NCI-H1048 (cell line): ENCODE measurements at regions not wholly inside any gene's neighbourhood (a gene's known extent, or its start where the extent isn't known, plus 50 kb on each side); places are given as distances from the start of the nearest gene placed in this dataset.
"Not testable (repeated sequence)": the region's sequence is repeated elsewhere in the genome, so short reads cannot be mapped to it uniquely, and the experiment has no call there.

Experiments used
- DNase-seq: peaks from one replicate; lab custom pipeline; 2025; lab: John Stamatoyannopoulos, UW

DNA sequence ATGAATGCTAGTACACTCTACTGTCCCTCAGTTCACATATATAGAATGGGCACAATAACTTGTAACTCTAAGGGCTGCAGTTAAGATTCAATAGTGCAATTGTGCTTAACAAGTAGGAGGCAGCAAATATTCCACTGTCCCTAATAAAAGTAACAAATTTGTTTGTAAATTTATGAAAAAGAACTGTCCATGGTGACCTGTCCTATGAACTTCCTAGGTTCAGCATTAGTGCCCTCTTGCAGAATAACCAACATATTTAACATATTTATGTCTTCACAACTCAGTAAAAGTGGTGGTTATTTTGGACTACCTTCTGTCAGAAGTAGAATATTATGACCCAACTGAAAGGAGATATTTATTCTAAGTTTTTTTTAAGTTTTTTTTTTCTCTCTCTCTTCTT, 327.8 kb downstream of the CENPW start:
- no peak for DNase-seq

GRCh38 chr6:126672649-126673048, 332.7 kb downstream of the CENPW start:
- no peak for DNase-seq

GRCh38 chr6:126673749-126674148, 333.8 kb downstream of the CENPW start:
- not testable (repeated sequence) for DNase-seq

DNA sequence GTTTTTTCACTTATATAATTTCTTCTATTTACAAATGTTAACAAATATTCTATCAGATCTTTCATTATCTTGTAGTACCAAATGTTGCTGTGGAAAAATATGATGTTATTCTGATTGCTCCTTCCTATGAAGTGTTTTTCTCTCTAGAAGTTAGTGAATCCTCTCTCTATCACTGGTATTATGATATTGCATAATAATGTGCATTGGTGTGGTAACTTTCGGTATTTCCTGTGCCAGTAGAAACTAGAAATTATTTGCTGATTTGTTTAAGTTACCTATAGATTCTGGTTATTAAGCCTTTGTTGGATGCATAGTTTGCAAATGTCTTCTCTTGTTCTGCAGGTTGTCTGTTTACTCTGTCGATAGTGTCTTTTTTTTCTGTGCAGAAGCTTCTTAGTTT, 342.5 kb downstream of the CENPW start:
- DNase-seq, result no peak

DNA sequence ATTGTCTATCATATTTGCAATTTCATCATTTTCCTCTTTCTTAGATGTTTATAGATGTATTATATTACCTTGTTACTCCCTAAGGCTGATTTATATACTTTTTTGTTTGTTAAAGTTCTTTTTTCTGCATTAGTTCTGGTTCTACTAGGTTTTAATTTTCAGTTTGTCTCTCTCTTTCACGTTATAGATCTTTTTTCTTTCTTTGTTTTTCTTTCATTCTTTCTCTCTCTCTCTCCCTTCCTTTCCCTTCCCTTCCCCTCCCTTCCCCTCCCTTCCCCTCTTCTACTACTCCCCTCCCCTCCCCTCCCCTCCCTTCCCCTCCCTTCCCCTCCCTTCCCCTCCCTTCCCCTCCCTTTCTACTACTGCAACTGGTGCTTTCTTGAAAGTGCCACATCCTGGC, 345.3 kb downstream of the CENPW start:
- DNase-seq, result no peak

- DNase-seq, result no peak
Observed at GRCh38 chr6:126696921-126697693, 357.2 kb downstream of the CENPW start.

- no peak for DNase-seq
Observed at GRCh38 chr6:126698732-126699240, 358.9 kb downstream of the CENPW start.

- DNase-seq, result no peak
Observed at GRCh38 chr6:126701676-126702560, 362.0 kb downstream of the CENPW start.

GRCh38 chr6:126716032-126716431, 376.1 kb downstream of the CENPW start:
- no peak for DNase-seq

DNA sequence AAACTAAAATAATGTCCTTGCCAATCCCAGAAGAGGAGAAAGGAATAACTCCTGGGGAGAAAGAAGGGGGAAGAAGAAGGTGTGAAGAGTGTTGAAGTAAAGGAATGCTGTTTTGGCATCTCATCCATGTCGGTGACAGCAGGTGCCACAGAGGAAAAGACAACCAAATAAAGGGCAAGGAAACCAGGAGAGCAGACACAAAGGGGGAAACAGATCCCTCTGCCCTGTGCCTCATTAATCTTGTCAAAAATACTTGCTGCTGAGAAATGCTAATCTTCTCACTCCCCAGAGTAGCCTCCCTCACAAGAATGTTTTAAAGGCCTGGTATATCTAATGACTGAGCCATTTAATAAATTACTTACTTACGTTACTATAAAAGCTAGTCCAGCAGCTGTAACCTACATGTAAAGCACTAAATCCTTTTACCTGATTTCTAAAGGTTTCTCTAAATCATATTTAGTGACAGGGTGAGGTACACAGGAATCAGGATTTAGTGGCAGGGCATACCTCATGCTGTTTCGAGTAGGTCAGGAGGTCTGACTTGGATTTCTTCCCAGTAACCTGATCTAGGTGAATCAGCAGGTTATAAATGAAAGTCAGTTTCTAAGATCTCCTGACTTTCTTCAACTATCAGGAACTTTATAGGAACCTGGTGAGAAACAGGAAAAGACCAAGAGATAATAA, 377.1 kb downstream of the CENPW start:
- DNase-seq, result no peak

- no peak for DNase-seq
Observed at GRCh38 chr6:126718600-126719327, 378.8 kb downstream of the CENPW start.

DNA sequence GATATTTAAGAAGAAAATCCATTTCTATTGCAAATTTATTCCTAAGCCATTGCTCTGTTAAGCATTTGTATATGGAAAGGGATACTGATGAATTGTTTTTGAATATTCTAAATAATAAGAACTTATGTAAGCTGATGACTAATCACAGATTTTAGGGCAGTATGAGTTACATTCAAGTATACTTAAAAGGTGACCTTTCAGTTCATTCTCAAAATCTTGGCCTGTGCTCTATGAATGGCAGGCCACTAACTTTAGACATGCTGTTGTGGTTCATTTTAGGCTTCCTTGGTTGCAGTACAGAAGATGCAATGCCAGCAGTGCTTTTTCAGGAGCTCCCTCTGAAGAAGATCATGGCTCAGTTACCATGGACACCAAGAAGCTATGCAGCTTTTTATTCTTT, 380.4 kb downstream of the CENPW start:
- no peak for DNase-seq

GRCh38 chr6:126721581-126722160, 381.8 kb downstream of the CENPW start:
- no peak for DNase-seq

DNA sequence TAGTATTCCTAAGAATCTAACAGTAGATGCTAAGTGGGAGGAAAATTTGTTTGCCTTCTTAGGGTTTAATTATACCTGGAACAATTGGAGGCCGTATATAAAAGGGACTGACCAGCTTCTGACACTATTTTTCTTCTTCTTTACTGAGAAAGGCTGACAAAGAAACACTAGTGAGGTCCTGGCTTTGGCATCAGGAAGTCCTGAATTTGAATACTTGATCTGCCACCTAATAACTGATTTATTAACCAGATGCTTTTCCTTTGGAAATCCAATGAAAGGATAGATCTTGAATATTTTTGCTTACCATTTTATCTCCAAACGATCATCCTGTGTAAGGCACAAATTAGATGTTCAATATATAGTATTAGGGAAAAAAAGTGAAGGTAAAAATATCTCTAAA, 382.5 kb downstream of the CENPW start:
- DNase-seq, result no peak

- no peak for DNase-seq
Observed at GRCh38 chr6:126723541-126724170, 383.7 kb downstream of the CENPW start.

DNA sequence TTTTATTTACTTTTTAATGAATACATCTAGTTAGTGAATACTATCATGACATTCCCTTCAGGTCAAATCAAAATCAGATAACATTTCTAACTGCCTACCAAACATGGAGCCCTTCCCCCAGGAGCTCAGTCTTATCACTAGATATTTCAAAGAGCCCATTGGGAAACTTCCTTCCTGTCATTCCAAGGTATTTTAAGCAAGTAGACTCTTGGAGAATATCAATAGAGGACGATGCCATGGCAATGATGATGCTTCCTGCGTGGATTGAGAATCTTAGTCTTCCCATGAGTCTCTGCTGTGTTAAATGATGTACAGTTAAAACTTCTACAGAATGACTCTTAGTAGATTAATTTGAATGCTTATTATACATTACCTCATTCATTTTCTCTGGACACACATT, 384.9 kb downstream of the CENPW start:
- DNase-seq, result no peak

- DNase-seq, result not testable (repeated sequence)
Observed at GRCh38 chr6:126726454-126726853, 386.5 kb downstream of the CENPW start.

DNA sequence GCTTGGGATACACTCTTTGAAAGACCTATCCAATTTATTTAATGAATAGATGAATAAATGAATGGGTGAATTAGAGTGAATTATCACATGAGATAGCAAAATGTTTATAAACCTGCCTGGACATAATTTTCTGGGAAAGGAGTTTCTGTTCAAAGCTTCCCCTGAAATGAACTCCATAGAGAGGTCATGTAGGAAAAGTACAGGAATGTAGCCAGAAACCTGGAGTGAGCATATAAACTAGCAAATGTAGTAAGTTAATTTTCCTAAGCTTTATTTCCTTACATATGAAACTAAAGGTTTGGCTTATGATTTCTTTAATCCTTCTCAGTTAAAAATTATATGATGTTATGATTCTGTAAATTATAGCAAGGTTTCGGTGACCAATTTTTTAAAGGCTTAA, 380.3 kb upstream of the RSPO3 start:
- no peak for DNase-seq

DNA sequence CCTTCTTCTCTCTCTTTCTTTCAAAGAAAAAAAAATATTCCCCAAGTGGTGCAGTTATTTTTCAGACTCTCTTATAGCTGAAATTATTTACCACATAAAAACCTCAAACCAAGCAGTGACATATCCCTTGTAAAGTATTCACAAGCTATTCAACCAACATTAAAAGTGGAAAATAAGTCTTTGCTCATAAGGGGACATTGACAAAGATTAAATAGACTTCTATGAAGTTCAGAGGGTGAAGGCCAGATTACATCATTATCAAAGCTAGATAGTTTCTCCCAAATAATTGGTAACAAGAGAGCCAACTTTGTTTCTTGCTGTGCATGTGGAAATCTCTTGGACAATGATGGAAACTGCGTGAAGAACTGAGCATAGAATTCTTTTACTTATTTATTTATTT, 379.8 kb upstream of the RSPO3 start:
- no peak for DNase-seq

DNA sequence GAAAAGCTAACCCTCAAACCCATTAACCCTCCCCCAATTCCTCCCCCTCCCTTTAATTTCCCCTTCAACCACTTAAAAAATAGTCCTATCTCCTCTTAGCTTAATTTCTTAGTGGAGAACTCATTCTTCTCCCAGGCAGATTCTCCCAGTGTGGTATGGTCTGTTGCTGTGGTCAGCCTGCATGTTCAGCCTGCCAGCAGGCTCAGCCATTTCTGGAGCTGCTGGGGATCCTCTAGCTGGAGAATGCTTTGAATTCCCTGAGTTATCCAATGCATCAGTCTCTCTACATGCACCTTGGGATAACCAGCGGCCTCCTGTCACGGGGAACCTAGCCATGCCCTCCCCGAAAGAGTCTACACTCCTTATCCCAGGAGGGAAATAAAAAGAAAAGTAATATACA, 375.4 kb upstream of the RSPO3 start:
- no peak for DNase-seq
